ACC112 (cell line): ENCODE measurements at regions not wholly inside any gene's neighbourhood (a gene's known extent, or its start where the extent isn't known, plus 50 kb on each side); places are given as distances from the start of the nearest gene placed in this dataset.

ENCODE experiments used
- H2AFZ ChIP-seq: fragments of 200-600 bp; sonication (generic); one replicate; pipeline ENCODE4 v1.6.0; 2017; ENCODE audit warnings: antibody characterized with exemption, low read length; ENCODE audit not compliant: unreplicated experiment
- H3K27ac ChIP-seq: fragments of 200-600 bp; sonication (generic); 2 replicates; pipeline ENCODE4 v1.5.1; 2014; ENCODE audit warnings: low read depth, mild to moderate bottlenecking, antibody characterized with exemption, low read length, moderate library complexity
- H3K27me3 ChIP-seq: fragments of 200-600 bp; sonication (generic); 2 replicates; pipeline ENCODE4 v1.6.1; 2014; ENCODE audit warnings: mild to moderate bottlenecking, antibody characterized with exemption, low read length, moderate library complexity, mixed read lengths; ENCODE audit not compliant: insufficient read depth
- H3K36me3 ChIP-seq: fragments of 200-600 bp; sonication (generic); 2 replicates; pipeline ENCODE4 v1.6.1; 2016; ENCODE audit warnings: mild to moderate bottlenecking, antibody characterized with exemption, low read length, moderate library complexity, mixed read lengths; ENCODE audit not compliant: insufficient read depth
- H3K4me1 ChIP-seq: fragments of 200-600 bp; sonication (generic); one replicate; pipeline ENCODE4 v1.6.1; 2016; ENCODE audit warnings: low read length, mixed read lengths; ENCODE audit not compliant: insufficient read depth, unreplicated experiment, control insufficient read depth
- H3K4me3 ChIP-seq: fragments of 200-600 bp; sonication (generic); 2 replicates; pipeline ENCODE4 v1.5.1; 2014; ENCODE audit warnings: mild to moderate bottlenecking, low read depth, low read length
- H3K79me2 ChIP-seq: fragments of 200-600 bp; sonication (generic); one replicate; pipeline ENCODE4 v1.6.0; 2016; ENCODE audit warnings: low read length; ENCODE audit not compliant: control insufficient read depth, unreplicated experiment, insufficient read depth

DNA sequence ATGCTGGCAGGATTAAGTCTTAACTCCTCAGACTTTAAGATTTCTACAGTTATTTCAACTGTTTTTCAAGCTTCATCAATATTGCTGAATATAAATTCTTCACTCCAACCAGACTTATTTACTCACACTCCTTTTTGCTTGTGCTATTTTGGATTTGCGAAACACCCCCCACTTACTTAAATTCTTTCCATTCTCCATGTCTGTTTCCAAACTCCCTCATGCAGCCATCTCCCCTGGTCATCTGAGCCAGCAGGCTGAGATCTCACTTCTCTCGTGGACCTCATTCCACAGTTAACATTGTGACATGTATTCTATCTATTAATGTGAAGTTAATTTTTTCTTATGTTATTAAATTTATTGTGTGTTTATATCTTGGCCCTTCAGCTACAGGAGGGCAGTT is 188.9 kb upstream of the HDAC9 start:
- H3K79me2 ChIP-seq: no peaks in the 10 kb centered on the region
- no peak overlapping the region for H3K27ac ChIP-seq
- no peaks in the 10 kb centered on the region for H3K4me1 ChIP-seq
- H3K36me3 ChIP-seq: no peaks in the 10 kb centered on the region
- H3K4me3 ChIP-seq: no peak overlapping the region
- H2AFZ ChIP-seq: no peak overlapping the region
- no peaks in the 10 kb centered on the region for H3K27me3 ChIP-seq

- Histone ChIP-seq H3K4me1 (no peaks in the 10 kb centered on the region), H3K27me3 (no peaks in the 10 kb centered on the region), H3K4me3 (no peak overlapping the region), H2AFZ (no peak overlapping the region), H3K36me3 (no peaks in the 10 kb centered on the region), H3K27ac (no peak overlapping the region), H3K79me2 (no peaks in the 10 kb centered on the region)
Measured at GRCh38 chr7:18308938-18309337, 186.6 kb upstream of the HDAC9 start.

DNA sequence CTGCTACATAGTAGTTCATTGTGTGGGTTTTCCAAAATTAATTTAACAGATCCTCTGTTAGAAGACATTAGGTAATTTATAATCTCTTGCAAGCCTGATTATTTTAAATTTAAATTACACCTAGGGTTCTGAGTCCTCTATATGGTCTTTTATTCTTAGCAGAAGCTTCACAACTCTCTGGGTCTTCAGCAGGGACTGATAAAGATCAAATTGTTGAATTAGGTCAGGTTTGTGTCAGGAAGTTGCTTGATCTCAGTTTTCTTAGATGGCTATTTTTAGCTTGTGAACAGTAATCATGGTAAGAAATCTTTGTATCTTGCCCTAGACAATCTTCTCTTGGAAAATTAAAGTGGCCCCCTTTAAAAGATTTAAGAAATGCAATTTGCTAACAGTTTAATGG is 183.1 kb upstream of the HDAC9 start:
- H3K27me3 ChIP-seq: no peaks in the 10 kb centered on the region

DNA sequence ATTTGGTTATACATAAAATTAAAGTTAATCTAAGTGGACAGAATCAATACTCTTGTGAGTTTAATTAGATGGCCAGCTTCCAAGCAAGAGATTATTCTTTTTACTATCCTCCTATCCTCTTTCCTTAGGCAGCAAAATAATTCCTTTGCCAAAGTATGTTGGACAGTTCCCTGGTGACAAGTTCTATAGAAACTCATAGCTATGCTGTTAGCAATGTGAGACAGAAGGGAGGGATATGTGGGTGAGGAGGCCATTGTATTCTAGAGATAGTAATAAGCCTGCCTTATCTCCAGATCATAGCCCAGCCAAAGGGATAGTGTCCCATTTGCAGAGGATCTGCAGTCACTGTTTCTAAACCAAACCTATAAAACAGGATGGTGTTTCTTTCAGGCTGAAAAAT is 181.6 kb upstream of the HDAC9 start:
- H3K27ac ChIP-seq: no peak overlapping the region
- no peaks in the 10 kb centered on the region for H3K79me2 ChIP-seq
- no peaks in the 10 kb centered on the region for H3K27me3 ChIP-seq
- H3K4me1 ChIP-seq: peaks cover 4% of the 10 kb centered on the region
- H3K4me3 ChIP-seq: no peak overlapping the region
- no peak overlapping the region for H2AFZ ChIP-seq
- H3K36me3 ChIP-seq: no peaks in the 10 kb centered on the region

More for the DNA sequence above, 183.1 kb upstream of the HDAC9 start:
- no peaks in the 10 kb centered on the region for H3K79me2 ChIP-seq
- H2AFZ ChIP-seq: no peak overlapping the region
- H3K4me1 ChIP-seq: peaks cover under 1% of the 10 kb centered on the region
- no peak overlapping the region for H3K27ac ChIP-seq
- H3K4me3 ChIP-seq: no peak overlapping the region
- no peaks in the 10 kb centered on the region for H3K36me3 ChIP-seq

- peaks cover 4% of the 10 kb centered on the region for H3K4me1 ChIP-seq
- H3K27me3 ChIP-seq: no peaks in the 10 kb centered on the region
- no peak overlapping the region for H3K27ac ChIP-seq
- H3K36me3 ChIP-seq: no peaks in the 10 kb centered on the region
- H3K4me3 ChIP-seq: no peak overlapping the region
- H2AFZ ChIP-seq: no peak overlapping the region
- no peaks in the 10 kb centered on the region for H3K79me2 ChIP-seq
Measured at GRCh38 chr7:18315241-18315640, 180.3 kb upstream of the HDAC9 start.

GRCh38 chr7:18317941-18318340 is 177.6 kb upstream of the HDAC9 start:
- no peak overlapping the region for H3K27ac ChIP-seq
- H3K4me3 ChIP-seq: no peak overlapping the region
- no peaks in the 10 kb centered on the region for H3K79me2 ChIP-seq
- no peaks in the 10 kb centered on the region for H3K27me3 ChIP-seq
- H3K4me1 ChIP-seq: peaks cover 4% of the 10 kb centered on the region
- no peak overlapping the region for H2AFZ ChIP-seq
- no peaks in the 10 kb centered on the region for H3K36me3 ChIP-seq

DNA sequence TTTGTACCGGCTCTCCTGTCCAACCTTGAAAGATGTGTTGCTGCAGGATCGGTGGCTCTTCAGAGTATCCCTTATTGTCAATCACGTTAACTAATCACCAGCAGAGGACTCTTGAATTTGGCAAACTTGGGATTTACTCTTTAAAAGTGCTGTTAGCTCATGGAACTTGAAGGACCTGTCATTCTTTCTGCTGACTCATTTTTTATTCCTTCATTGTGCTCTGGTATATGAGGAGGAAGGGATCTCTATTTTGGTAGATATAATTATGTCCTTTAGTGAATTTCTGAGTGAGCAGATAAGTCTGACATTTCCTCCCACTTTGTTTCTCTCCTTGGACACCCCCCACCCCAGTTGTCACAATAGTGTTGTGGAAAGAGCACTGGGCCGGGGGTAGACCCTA is 175.1 kb upstream of the HDAC9 start:
- no peak overlapping the region for H3K27ac ChIP-seq
- no peaks in the 10 kb centered on the region for H3K27me3 ChIP-seq
- no peak overlapping the region for H2AFZ ChIP-seq
- no peak overlapping the region for H3K4me3 ChIP-seq
- no peaks in the 10 kb centered on the region for H3K79me2 ChIP-seq
- H3K36me3 ChIP-seq: no peaks in the 10 kb centered on the region
- H3K4me1 ChIP-seq: peaks cover 4% of the 10 kb centered on the region

DNA sequence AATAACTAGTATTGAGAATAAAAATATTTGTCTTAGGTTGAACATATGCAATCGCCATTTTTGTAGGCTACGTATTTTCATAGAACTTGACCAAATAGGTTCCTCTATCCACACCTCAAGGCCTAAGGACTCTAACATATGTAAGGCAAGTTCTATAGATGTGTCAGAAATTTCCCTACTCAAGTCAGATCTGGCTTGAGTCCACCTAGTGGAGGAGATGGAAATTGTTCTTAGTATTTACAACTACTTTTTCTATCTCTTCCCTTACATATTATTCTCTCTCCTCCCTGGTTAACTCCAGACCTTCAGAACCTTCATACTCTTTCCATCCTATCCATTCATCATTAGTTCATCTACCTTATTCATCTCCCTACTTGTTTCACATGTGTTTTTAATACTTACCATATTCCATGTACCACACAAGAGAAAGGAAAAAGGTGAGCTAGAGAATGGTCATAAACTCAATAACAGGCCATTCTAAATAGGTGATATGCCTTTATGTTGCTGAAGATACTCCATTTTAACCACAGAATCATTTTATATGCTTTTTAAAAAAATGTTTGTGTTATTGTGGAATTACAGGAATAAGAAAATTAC is 174.5 kb upstream of the HDAC9 start:
- Histone ChIP-seq H3K27me3 (no peaks in the 10 kb centered on the region), H3K4me3 (no peak overlapping the region), H3K36me3 (no peaks in the 10 kb centered on the region), H3K27ac (no peak overlapping the region), H2AFZ (no peak overlapping the region), H3K4me1 (peaks cover 4% of the 10 kb centered on the region), H3K79me2 (no peaks in the 10 kb centered on the region)

DNA sequence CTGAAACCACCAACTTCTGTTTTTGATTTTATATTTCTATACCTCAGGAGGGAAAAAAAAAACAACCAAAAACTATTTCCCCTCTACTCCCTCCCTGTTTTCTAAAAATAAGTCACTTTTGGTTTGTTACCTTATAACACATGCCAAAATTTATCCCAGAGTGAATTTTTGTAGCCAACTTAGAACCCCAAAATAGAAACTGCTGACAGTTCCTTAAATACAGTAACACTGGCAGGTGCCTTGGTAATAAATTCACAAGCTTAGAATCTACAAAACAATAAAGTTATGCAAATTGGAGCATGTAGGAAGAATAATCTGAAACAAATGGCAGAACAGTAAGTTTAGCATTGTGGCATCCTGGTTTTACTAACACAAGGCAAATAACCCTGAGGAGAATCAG is 165.0 kb upstream of the HDAC9 start:
- Histone ChIP-seq H3K4me1 (no peaks in the 10 kb centered on the region), H3K79me2 (no peaks in the 10 kb centered on the region), H3K27me3 (no peaks in the 10 kb centered on the region), H3K27ac (no peak overlapping the region), H2AFZ (no peak overlapping the region), H3K4me3 (no peak overlapping the region), H3K36me3 (no peaks in the 10 kb centered on the region)

DNA sequence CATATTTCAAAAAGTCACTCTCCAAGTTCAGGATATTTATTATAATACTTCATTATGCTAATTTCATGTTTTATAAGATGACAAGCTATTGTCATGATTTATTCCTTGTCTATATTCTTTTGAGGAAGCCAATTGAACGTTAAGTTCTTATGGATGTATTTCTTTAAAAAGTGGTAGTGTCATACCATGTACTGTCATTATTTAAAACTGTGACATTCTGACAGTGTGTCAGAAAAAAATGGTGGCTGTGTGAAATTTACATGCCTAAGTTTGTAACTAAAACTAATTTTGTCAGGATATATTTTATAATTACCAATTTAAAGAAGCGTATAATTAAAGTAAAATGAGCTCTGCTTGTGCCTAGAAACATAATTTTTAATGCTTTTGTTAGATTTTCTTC is 158.9 kb upstream of the HDAC9 start:
- H2AFZ ChIP-seq: no peak overlapping the region
- no peak overlapping the region for H3K4me3 ChIP-seq
- H3K27ac ChIP-seq: no peak overlapping the region
- H3K27me3 ChIP-seq: no peaks in the 10 kb centered on the region
- no peaks in the 10 kb centered on the region for H3K36me3 ChIP-seq
- H3K4me1 ChIP-seq: no peaks in the 10 kb centered on the region
- no peaks in the 10 kb centered on the region for H3K79me2 ChIP-seq

GRCh38 chr7:18337048-18337809 is 158.3 kb upstream of the HDAC9 start:
- no peaks in the 10 kb centered on the region for H3K36me3 ChIP-seq
- H3K27me3 ChIP-seq: no peaks in the 10 kb centered on the region
- no peak overlapping the region for H3K4me3 ChIP-seq
- no peaks in the 10 kb centered on the region for H3K4me1 ChIP-seq
- H3K27ac ChIP-seq: no peak overlapping the region
- no peak overlapping the region for H2AFZ ChIP-seq
- H3K79me2 ChIP-seq: no peaks in the 10 kb centered on the region
